Natural killer cell (primary cell): ENCODE measurements at regions not wholly inside any gene's neighbourhood (a gene's known extent, or its start where the extent isn't known, plus 50 kb on each side); places are given as distances from the start of the nearest gene placed in this dataset.

Source experiments
- ATAC-seq, 3 donors: fragments of 150-1000 bp in 2 of 3; fragments of 200-7000 bp in 1 of 3; cut with Tn5 transposase; 1 replicate in 1 of 3; 2 replicates in 2 of 3; pipeline ENCODE4 v1.10.0; 2021; ENCODE audit warnings: mild to moderate bottlenecking in 2 of 3, moderate library complexity in 2 of 3
- DNase-seq, 2 donors: peaks; one replicate each; pipeline versions ENCODE4 v3.0.0 to v3.0.0-alpha.2; 2013 to 2021; ENCODE audit warnings: mixed read lengths in 1 of 2
- H3K27ac ChIP-seq: one replicate; pipeline ENCODE4 v1.5.1; 2013; ENCODE audit warnings: mild to moderate bottlenecking, low read length
- H3K27me3 ChIP-seq: one replicate; pipeline ENCODE4 v1.6.1; 2013; ENCODE audit warnings: low read length; ENCODE audit not compliant: control insufficient read depth, insufficient read depth
- H3K36me3 ChIP-seq: one replicate; pipeline ENCODE4 v1.6.1; 2013; ENCODE audit warnings: low read length; ENCODE audit not compliant: control insufficient read depth, insufficient read depth
- H3K4me1 ChIP-seq: one replicate; pipeline ENCODE4 v1.6.1; 2013; ENCODE audit warnings: low read length; ENCODE audit not compliant: control insufficient read depth, insufficient read depth
- H3K4me3 ChIP-seq: one replicate; pipeline ENCODE4 v1.5.1; 2013; ENCODE audit warnings: low read length
- H3K9me3 ChIP-seq: one replicate; pipeline ENCODE4 v1.6.1; 2013; ENCODE audit warnings: low read length; ENCODE audit not compliant: control insufficient read depth, insufficient read depth
- H3K27ac Mint-ChIP-seq, 2 donors: one replicate each; pipeline ENCODE4 v1.8.0; 2022; ENCODE audit warnings: mild to moderate bottlenecking in 2 of 2, mixed read lengths in 2 of 2, moderate library complexity in 1 of 2
- H3K27me3 Mint-ChIP-seq, 2 donors: one replicate each; pipeline ENCODE4 v1.8.0; 2022; ENCODE audit warnings: low read depth in 2 of 2, mixed read lengths in 2 of 2
- H3K36me3 Mint-ChIP-seq: one replicate; pipeline ENCODE4 v1.8.0; 2022; ENCODE audit warnings: mixed read lengths
- H3K4me1 Mint-ChIP-seq, 2 donors: one replicate each; pipeline ENCODE4 v1.8.0; 2022; ENCODE audit warnings: mixed read lengths in 2 of 2
- H3K4me3 Mint-ChIP-seq: one replicate; pipeline ENCODE4 v1.8.0; 2022; ENCODE audit warnings: mild to moderate bottlenecking, moderate library complexity, mixed read lengths
- H3K9me3 Mint-ChIP-seq, 2 donors: one replicate each; pipeline ENCODE4 v1.8.0; 2022; ENCODE audit warnings: mixed read lengths in 2 of 2
- CTCF ChIP-seq: fragments of 200-600 bp; IDR thresholded peaks from one replicate; pipeline ENCODE4 v1.8.0; 2022; ENCODE audit warnings: antibody characterized with exemption
- WGBS: methylation state at CpG from one replicate; pipeline ENCODE4 v1.1.7; 2013; ENCODE audit warnings: missing lambda C conversion rate; ENCODE audit not compliant: insufficient coverage; 5-methylcytosine and 5-hydroxymethylcytosine counted together
- intact Hi-C: fragments of 100-400 bp; cut with micrococcal nuclease; formaldehyde crosslinking; loops from one replicate; pipeline ENCODE4 v1.14.2; 2022

- no peak overlapping the region for H3K4me3 Mint-ChIP-seq
- H3K27me3 ChIP-seq, result no peaks in the 10 kb centered on the region
- no peak overlapping the region for H3K27ac Mint-ChIP-seq
- H3K4me1 Mint-ChIP-seq, result peaks cover 0 to 5% of the 10 kb centered on the region in 2 donors
- no peaks in the 10 kb centered on the region for H3K36me3 ChIP-seq
- 93% methylated on average over 4 of the region's 4 CpGs for WGBS
- H3K4me1 ChIP-seq, result no peaks in the 10 kb centered on the region
- H3K27me3 Mint-ChIP-seq, result no peaks in the 10 kb centered on the region
- no peaks in the 10 kb centered on the region for H3K36me3 Mint-ChIP-seq
- H3K9me3 ChIP-seq, result no peaks in the 10 kb centered on the region
- H3K9me3 Mint-ChIP-seq, result no peaks in the 10 kb centered on the region
- no peak for DNase-seq
- no peak for TF ChIP-seq CTCF
- no peak overlapping the region for H3K27ac ChIP-seq
- no peak overlapping the region for H3K4me3 ChIP-seq
- intact Hi-C loops, result no loop called here
- ATAC-seq, result no peak
Observed at GRCh38 chr18:28834889-28835288, 658.0 kb upstream of the CDH2 start.

GRCh38 chr18:28831908-28832307 is 655.0 kb upstream of the CDH2 start:
- H3K4me3 Mint-ChIP-seq, result no peak overlapping the region

GRCh38 chr18:28831476-28831875 is 654.5 kb upstream of the CDH2 start:
- H3K4me3 ChIP-seq, result no peak overlapping the region
- Mint-ChIP-seq H3K27ac (no peak overlapping the region), H3K27me3 (no peaks in the 10 kb centered on the region), H3K4me3 (no peak overlapping the region), H3K4me1 (no peaks in the 10 kb centered on the region), H3K9me3 (peaks cover 0 to 2% of the 10 kb centered on the region in 2 donors), H3K36me3 (no peaks in the 10 kb centered on the region)
- DNase-seq (no peak), ATAC-seq (no peak)
- H3K9me3 ChIP-seq, result no peaks in the 10 kb centered on the region
- H3K27ac ChIP-seq, result no peak overlapping the region
- no peak for TF ChIP-seq CTCF
- intact Hi-C loops, result no loop called here
- H3K4me1 ChIP-seq, result no peaks in the 10 kb centered on the region
- H3K36me3 ChIP-seq, result no peaks in the 10 kb centered on the region
- H3K27me3 ChIP-seq, result no peaks in the 10 kb centered on the region

More at GRCh38 chr18:28831908-28832307, 655.0 kb upstream of the CDH2 start:
- Histone ChIP-seq H3K9me3 (no peaks in the 10 kb centered on the region), H3K27ac (no peak overlapping the region), H3K27me3 (no peaks in the 10 kb centered on the region), H3K4me1 (no peaks in the 10 kb centered on the region), H3K36me3 (no peaks in the 10 kb centered on the region), H3K4me3 (no peak overlapping the region)
- Mint-ChIP-seq H3K4me1 (peaks cover 0 to 4% of the 10 kb centered on the region in 2 donors), H3K27ac (no peak overlapping the region), H3K36me3 (no peaks in the 10 kb centered on the region), H3K27me3 (no peaks in the 10 kb centered on the region), H3K9me3 (peaks cover 0 to 2% of the 10 kb centered on the region in 2 donors)
- no peak for ATAC-seq
- DNase-seq, result no peak
- TF ChIP-seq CTCF, result no peak
- intact Hi-C loops, result no loop called here

GRCh38 chr18:28826107-28826506 is 649.2 kb upstream of the CDH2 start:
- WGBS, result 92% methylated on average over 1 of the region's 3 CpGs
- H3K27ac ChIP-seq, result no peak overlapping the region
- H3K9me3 Mint-ChIP-seq, result peaks cover 2 to 5% of the 10 kb centered on the region in 2 donors

More at GRCh38 chr18:28826107-28826506, 649.2 kb upstream of the CDH2 start:
- Histone ChIP-seq H3K4me3 (no peak overlapping the region), H3K4me1 (no peaks in the 10 kb centered on the region), H3K9me3 (no peaks in the 10 kb centered on the region), H3K36me3 (no peaks in the 10 kb centered on the region), H3K27me3 (no peaks in the 10 kb centered on the region)
- no peak overlapping the region for H3K4me3 Mint-ChIP-seq
- TF ChIP-seq CTCF, result no peak
- no peaks in the 10 kb centered on the region for H3K4me1 Mint-ChIP-seq
- no peaks in the 10 kb centered on the region for H3K27me3 Mint-ChIP-seq
- ATAC-seq (no peak), DNase-seq (no peak)
- peaks cover 18% of the 10 kb centered on the region for H3K36me3 Mint-ChIP-seq
- intact Hi-C loops, result no loop called here
- H3K27ac Mint-ChIP-seq, result no peak overlapping the region
